Liver (tissue), 8 donors: ENCODE measurements at regions not wholly inside any gene's neighbourhood (a gene's known extent, or its start where the extent isn't known, plus 50 kb on each side); places are given as distances from the start of the nearest gene placed in this dataset.

Experiments used
- DNase-seq: peaks from one replicate; pipeline ENCODE4 v3.0.0-alpha.2; 2017; ENCODE audit warnings: low spot score
- H3K27ac ChIP-seq, 2 donors: one replicate each; pipeline ENCODE4 v1.7.0; 2013; ENCODE audit warnings: inconsistent platforms in 2 of 2, low read length in 2 of 2, control low read depth in 1 of 2, low read depth in 1 of 2, mild to moderate bottlenecking in 1 of 2
- H3K27me3 ChIP-seq, 4 donors: one replicate each; pipeline versions ENCODE4 v1.6.1 to v1.7.0; 2013; ENCODE audit warnings: low read length in 3 of 4, inconsistent platforms in 1 of 4, mild to moderate bottlenecking in 1 of 4, moderate library complexity in 1 of 4; ENCODE audit not compliant: control insufficient read depth in 4 of 4, insufficient read depth in 4 of 4
- H3K36me3 ChIP-seq, 4 donors: one replicate each; pipeline versions ENCODE4 v1.6.1 to v1.7.0; 2013; ENCODE audit warnings: low read length in 3 of 4, mild to moderate bottlenecking in 3 of 4, low read depth in 1 of 4, moderate library complexity in 1 of 4; ENCODE audit not compliant: control insufficient read depth in 4 of 4, insufficient read depth in 3 of 4
- H3K4me1 ChIP-seq, 4 donors: one replicate each; pipeline versions ENCODE4 v1.6.1 to v1.7.0; 2013; ENCODE audit warnings: low read length in 3 of 4, mild to moderate bottlenecking in 3 of 4, moderate library complexity in 1 of 4; ENCODE audit not compliant: control insufficient read depth in 4 of 4, insufficient read depth in 4 of 4
- H3K4me3 ChIP-seq, 3 donors: one replicate each; pipeline versions ENCODE4 v1.6.1 to v1.7.0; 2013; ENCODE audit warnings: low read length in 3 of 3, control low read depth in 1 of 3, low read depth in 1 of 3, mild to moderate bottlenecking in 1 of 3
- H3K9ac ChIP-seq, 2 donors: one replicate each; pipeline ENCODE4 v1.7.0; 2013; ENCODE audit warnings: low read length in 2 of 2, mild to moderate bottlenecking in 2 of 2, moderate library complexity in 2 of 2, control low read depth in 1 of 2, low read depth in 1 of 2
- H3K9me3 ChIP-seq, 4 donors: one replicate each; pipeline versions ENCODE4 v1.6.1 to v1.7.0; 2013; ENCODE audit warnings: low read length in 3 of 4; ENCODE audit not compliant: control insufficient read depth in 4 of 4
- EGR1 ChIP-seq, 2 donors: IDR thresholded peaks; 2 replicates each; pipeline ENCODE4 v1.6.1; 2016 to 2018; ENCODE audit warnings: antibody characterized with exemption in 2 of 2, low read depth in 2 of 2
- FOXA2 ChIP-seq: IDR thresholded peaks from 2 replicates; pipeline ENCODE4 v1.6.1; 2016; ENCODE audit warnings: antibody characterized with exemption
- GABPA ChIP-seq, 2 donors: IDR thresholded peaks in 1 of 2; conservative IDR thresholded peaks in 1 of 2; 2 replicates each; pipeline ENCODE4 v1.6.1; 2016; ENCODE audit warnings: antibody characterized with exemption in 2 of 2, mild to moderate bottlenecking in 1 of 2, moderate library complexity in 1 of 2
- HNF4G ChIP-seq: IDR thresholded peaks from 2 replicates; pipeline ENCODE4 v1.6.1; 2016; ENCODE audit warnings: antibody characterized with exemption
- NR2F2 ChIP-seq: IDR thresholded peaks from 2 replicates; pipeline ENCODE4 v1.6.1; 2016; ENCODE audit warnings: antibody characterized with exemption
- RXRA ChIP-seq, 2 donors: IDR thresholded peaks; 2 replicates each; pipeline ENCODE4 v1.6.1; 2017 to 2018; ENCODE audit warnings: antibody characterized with exemption in 2 of 2, mild to moderate bottlenecking in 1 of 2
- SP1 ChIP-seq: IDR thresholded peaks from 2 replicates; pipeline ENCODE4 v1.6.1; 2018; ENCODE audit warnings: antibody characterized with exemption, mild to moderate bottlenecking
- TAF1 ChIP-seq: conservative IDR thresholded peaks from 2 replicates; pipeline ENCODE4 v1.6.1; 2016; ENCODE audit warnings: antibody characterized with exemption, mild to moderate bottlenecking
- YY1 ChIP-seq: IDR thresholded peaks from 2 replicates; pipeline ENCODE4 v1.6.1; 2016; ENCODE audit warnings: antibody characterized with exemption, mild to moderate bottlenecking
- WGBS: extraction: QIAGEN DNeasy Blood & Tissue Kit; methylation state at CpG from one replicate; pipeline ENCODE4 v1.1.7; 2013; 5-methylcytosine and 5-hydroxymethylcytosine counted together
- TF ChIP-seq, protein P1 (sequence below): fragments of 150-350 bp; IDR thresholded peaks from 2 replicates; pipeline ENCODE4 v1.5.1; 2017; ENCODE audit warnings: improper control_type of control experiment, low read depth, low read length; ENCODE audit not compliant: missing input control
- TF ChIP-seq, protein P2 (sequence below): IDR thresholded peaks from 2 replicates; pipeline ENCODE4 v1.6.1; 2016; ENCODE audit warnings: antibody characterized with exemption
- TF ChIP-seq, protein P3 (sequence below): IDR thresholded peaks from 2 replicates; pipeline ENCODE4 v1.6.1; 2016; ENCODE audit warnings: antibody characterized with exemption
- donor health status: healthy.
- donor health status: healthy.
- donor health status: healthy.
- donor health status: healthy.
- donor health status: healthy.

DNA sequence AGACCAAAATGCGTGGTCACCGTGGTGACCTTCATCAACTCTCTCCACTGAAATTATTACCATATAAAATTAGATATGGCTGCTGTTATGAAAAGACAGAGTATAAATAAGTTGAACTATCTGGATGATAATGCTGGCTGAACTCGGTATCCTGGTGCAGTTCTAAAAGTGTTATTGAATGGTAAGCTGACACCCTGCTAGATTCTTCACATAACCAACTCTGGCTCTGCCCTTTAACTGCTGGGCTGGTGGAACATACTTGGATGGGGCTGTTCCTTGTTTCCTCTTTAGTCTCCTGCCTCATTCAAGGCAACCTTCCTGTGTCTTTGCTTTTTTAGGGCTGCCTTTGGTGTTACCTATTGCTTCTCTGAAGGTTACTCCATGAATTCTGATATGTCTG is 106.9 kb downstream of the FGF9 start:
- no peak for DNase-seq
- Histone ChIP-seq H3K36me3 (no peaks in the 10 kb centered on the region), H3K9me3 (peaks cover 0 to 6% (median 3%) of the 10 kb centered on the region in 4 donors), H3K27ac (no peak overlapping the region), H3K4me1 (no peaks in the 10 kb centered on the region), H3K4me3 (no peak overlapping the region), H3K9ac (no peak overlapping the region), H3K27me3 (peaks cover 0 to 4% (median 0%) of the 10 kb centered on the region in 4 donors)
- no peak for TF ChIP-seq RXRA (IDR thresholded peaks at IDR 0.05)
- no peak for TF ChIP-seq HNF4G
- no peak for TF ChIP-seq SP1
- 83% methylated on average over 3 of the region's 3 CpGs for WGBS

DNA sequence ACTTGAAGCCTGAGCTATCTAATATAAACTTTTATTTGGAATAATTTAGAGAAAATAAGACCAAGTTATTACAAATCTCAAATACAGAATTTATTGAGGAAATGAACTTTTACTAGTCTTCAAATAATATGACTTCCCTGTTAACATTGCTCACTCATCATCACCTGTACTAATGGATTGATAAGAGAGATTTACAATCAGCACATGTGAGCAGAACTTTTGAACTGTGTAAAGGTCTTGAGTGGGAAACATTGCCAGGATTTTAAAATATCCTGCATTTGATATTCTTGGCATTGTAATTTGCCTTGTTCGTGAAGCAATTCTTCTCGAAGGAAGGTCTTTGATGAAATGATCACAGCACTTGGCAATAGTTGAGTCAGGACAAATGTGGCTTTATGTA is 111.9 kb downstream of the FGF9 start:
- no peak for DNase-seq
- Histone ChIP-seq H3K9ac (no peak overlapping the region), H3K27ac (no peak overlapping the region), H3K4me3 (no peak overlapping the region), H3K36me3 (no peaks in the 10 kb centered on the region), H3K9me3 (peaks cover 0 to 3% (median 3%) of the 10 kb centered on the region in 4 donors), H3K27me3 (no peaks in the 10 kb centered on the region), H3K4me1 (no peaks in the 10 kb centered on the region)
- 84% methylated on average over 2 of the region's 2 CpGs for WGBS
- TF ChIP-seq YY1 = no peak
- TF ChIP-seq, protein P1, sequence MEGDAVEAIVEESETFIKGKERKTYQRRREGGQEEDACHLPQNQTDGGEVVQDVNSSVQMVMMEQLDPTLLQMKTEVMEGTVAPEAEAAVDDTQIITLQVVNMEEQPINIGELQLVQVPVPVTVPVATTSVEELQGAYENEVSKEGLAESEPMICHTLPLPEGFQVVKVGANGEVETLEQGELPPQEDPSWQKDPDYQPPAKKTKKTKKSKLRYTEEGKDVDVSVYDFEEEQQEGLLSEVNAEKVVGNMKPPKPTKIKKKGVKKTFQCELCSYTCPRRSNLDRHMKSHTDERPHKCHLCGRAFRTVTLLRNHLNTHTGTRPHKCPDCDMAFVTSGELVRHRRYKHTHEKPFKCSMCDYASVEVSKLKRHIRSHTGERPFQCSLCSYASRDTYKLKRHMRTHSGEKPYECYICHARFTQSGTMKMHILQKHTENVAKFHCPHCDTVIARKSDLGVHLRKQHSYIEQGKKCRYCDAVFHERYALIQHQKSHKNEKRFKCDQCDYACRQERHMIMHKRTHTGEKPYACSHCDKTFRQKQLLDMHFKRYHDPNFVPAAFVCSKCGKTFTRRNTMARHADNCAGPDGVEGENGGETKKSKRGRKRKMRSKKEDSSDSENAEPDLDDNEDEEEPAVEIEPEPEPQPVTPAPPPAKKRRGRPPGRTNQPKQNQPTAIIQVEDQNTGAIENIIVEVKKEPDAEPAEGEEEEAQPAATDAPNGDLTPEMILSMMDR = no peak
- TF ChIP-seq, protein P2, sequence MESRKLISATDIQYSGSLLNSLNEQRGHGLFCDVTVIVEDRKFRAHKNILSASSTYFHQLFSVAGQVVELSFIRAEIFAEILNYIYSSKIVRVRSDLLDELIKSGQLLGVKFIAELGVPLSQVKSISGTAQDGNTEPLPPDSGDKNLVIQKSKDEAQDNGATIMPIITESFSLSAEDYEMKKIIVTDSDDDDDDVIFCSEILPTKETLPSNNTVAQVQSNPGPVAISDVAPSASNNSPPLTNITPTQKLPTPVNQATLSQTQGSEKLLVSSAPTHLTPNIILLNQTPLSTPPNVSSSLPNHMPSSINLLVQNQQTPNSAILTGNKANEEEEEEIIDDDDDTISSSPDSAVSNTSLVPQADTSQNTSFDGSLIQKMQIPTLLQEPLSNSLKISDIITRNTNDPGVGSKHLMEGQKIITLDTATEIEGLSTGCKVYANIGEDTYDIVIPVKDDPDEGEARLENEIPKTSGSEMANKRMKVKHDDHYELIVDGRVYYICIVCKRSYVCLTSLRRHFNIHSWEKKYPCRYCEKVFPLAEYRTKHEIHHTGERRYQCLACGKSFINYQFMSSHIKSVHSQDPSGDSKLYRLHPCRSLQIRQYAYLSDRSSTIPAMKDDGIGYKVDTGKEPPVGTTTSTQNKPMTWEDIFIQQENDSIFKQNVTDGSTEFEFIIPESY = no peak
- no peak for TF ChIP-seq HNF4G
- no peak for TF ChIP-seq GABPA (IDR thresholded peaks at IDR 0.05 in 1 of 2, conservative IDR thresholded peaks at IDR 0.05 in 1 of 2)
- TF ChIP-seq SP1 = no peak

DNA sequence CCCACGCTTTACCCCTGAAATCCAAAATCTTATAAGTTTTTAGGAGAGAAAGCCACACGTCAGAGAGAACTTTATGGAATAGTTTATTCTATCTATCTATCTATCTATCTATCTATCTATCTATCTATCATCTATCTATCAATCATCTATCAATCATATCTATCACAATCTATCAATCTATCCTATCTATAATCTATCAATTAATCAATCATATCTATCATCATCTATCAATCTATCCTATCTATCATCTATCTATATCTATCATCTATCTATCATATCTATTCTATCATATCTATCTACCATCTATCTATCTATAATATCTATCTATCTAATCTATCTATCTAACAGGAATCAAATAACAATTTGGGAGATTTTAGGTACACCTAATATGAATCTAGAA is 115.1 kb downstream of the FGF9 start:
- TF ChIP-seq NR2F2 = no peak
- TF ChIP-seq, protein P3, sequence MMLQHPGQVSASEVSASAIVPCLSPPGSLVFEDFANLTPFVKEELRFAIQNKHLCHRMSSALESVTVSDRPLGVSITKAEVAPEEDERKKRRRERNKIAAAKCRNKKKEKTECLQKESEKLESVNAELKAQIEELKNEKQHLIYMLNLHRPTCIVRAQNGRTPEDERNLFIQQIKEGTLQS = no peak
- TF ChIP-seq, protein P1 = no peak
- no peak for TF ChIP-seq EGR1 (IDR thresholded peaks at IDR 0.05; ENCODE audit: low read depth in 2 of 2)
- no peak for TF ChIP-seq TAF1
- TF ChIP-seq FOXA2 = no peak
- TF ChIP-seq, protein P2 = no peak
- Histone ChIP-seq H3K9me3 (no peaks in the 10 kb centered on the region), H3K27ac (no peak overlapping the region), H3K27me3 (no peaks in the 10 kb centered on the region), H3K4me3 (no peak overlapping the region), H3K36me3 (no peaks in the 10 kb centered on the region), H3K9ac (no peak overlapping the region), H3K4me1 (no peaks in the 10 kb centered on the region)
- DNase-seq = no peak
- WGBS = 85% methylated on average over 2 of the region's 2 CpGs
